Tibial nerve (tissue), 4 donors: ENCODE measurements at regions not wholly inside any gene's neighbourhood (a gene's known extent, or its start where the extent isn't known, plus 50 kb on each side); places are given as distances from the start of the nearest gene placed in this dataset.

ENCODE experiments used
- DNase-seq, 2 donors: peaks; one replicate each; pipeline ENCODE4 v3.0.0-alpha.2; 2019; ENCODE audit warnings: low spot score in 2 of 2
- H3K27ac ChIP-seq, 4 donors: fragments of 200-600 bp; sonication (generic) in 3 of 4; one replicate each; pipeline ENCODE4 v1.5.1; 2017 to 2019; ENCODE audit warnings: mild to moderate bottlenecking in 1 of 4
- H3K27me3 ChIP-seq, 2 donors: fragments of 200-600 bp; sonication (generic) in 1 of 2; one replicate each; pipeline versions ENCODE4 v1.5.1 to v1.6.0; 2017 to 2019
- H3K36me3 ChIP-seq, 3 donors: fragments of 200-600 bp; sonication (generic); one replicate each; pipeline ENCODE4 v1.5.1; 2018 to 2019
- H3K4me1 ChIP-seq, 4 donors: fragments of 200-600 bp; sonication (generic) in 3 of 4; one replicate each; pipeline ENCODE4 v1.5.1; 2017 to 2019
- H3K4me3 ChIP-seq, 4 donors: fragments of 200-600 bp; sonication (generic) in 3 of 4; one replicate each; pipeline ENCODE4 v1.5.1; 2017 to 2019; ENCODE audit warnings: mild to moderate bottlenecking in 1 of 4, moderate library complexity in 1 of 4
- H3K9me3 ChIP-seq, 4 donors: fragments of 200-600 bp; sonication (generic) in 3 of 4; one replicate each; pipeline ENCODE4 v1.5.1; 2017 to 2019
- CTCF ChIP-seq, 5 experiments: fragments of 200-600 bp in 3 of 5; fragments of 450-650 bp in 2 of 5; sonication (generic) in 3 of 5; IDR thresholded peaks; one replicate each; pipeline ENCODE4 v1.5.1; 2016 to 2019; ENCODE audit warnings: antibody characterized with exemption in 5 of 5, mild to moderate bottlenecking in 3 of 5, moderate library complexity in 2 of 5
- EP300 ChIP-seq, 2 donors: sonication (generic); formaldehyde crosslinking; IDR thresholded peaks; one replicate each; pipeline ENCODE4 v1.6.1; 2017; ENCODE audit warnings: antibody characterized with exemption in 2 of 2, mild to moderate bottlenecking in 1 of 2
- POLR2A ChIP-seq, 2 donors: fragments of 450-650 bp; IDR thresholded peaks; one replicate each; pipeline ENCODE4 v1.6.1; 2017; ENCODE audit warnings: antibody characterized with exemption in 2 of 2, mild to moderate bottlenecking in 2 of 2, moderate library complexity in 2 of 2
- WGBS, 2 donors: methylation state at CpG; one replicate each; pipeline ENCODE4 v1.1.5; 2018; 5-methylcytosine and 5-hydroxymethylcytosine counted together

DNA sequence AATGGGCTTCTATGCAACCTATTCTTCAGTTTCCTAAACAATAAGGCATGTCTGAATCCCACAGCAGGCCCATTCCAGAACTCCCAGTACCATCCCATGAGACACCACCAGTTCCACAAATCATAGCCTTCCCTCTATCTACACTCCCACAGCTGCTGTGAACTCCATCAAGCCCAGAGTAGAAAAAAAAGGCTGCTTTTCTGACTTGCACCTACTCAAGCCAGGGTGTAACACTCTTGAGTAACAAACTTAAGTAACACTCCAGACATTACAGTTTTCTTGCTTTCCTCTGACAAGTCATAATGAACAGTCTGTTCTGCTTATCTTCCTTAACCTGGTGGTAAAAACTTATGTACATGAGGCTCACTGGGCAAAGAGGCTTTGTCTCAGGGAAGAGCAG is 283.1 kb downstream of the NFKBIZ start:
- Histone ChIP-seq H3K4me1 (peaks cover 0 to 5% (median 2%) of the 10 kb centered on the region in 4 donors), H3K4me3 (no peak overlapping the region), H3K27me3 (no peaks in the 10 kb centered on the region), H3K9me3 (no peaks in the 10 kb centered on the region), H3K27ac (peak overlapping the region in 1 of 4 donors; percentile 58), H3K36me3 (no peaks in the 10 kb centered on the region)
- TF ChIP-seq EP300 (IDR thresholded peaks at IDR 0.05) (peak in 1 of 2 donors; percentile 74), CTCF (IDR thresholded peaks at IDR 0.05) (no peak)
- peak in 1 of 2 donors; percentile 30 for DNase-seq

GRCh38 chr3:102133376-102133775 is 284.1 kb downstream of the NFKBIZ start:
- H3K36me3 ChIP-seq = no peaks in the 10 kb centered on the region
- no peaks in the 10 kb centered on the region for H3K27me3 ChIP-seq
- DNase-seq = no peak
- H3K9me3 ChIP-seq = no peaks in the 10 kb centered on the region
- no peak for TF ChIP-seq POLR2A (IDR thresholded peaks at IDR 0.05)
- peak overlapping the region in 1 of 4 donors; percentile 55 for H3K27ac ChIP-seq
- H3K4me3 ChIP-seq = no peak overlapping the region
- WGBS, 2 donors = 88 to 96% methylated on average over 2 of the region's 2 CpGs
- H3K4me1 ChIP-seq = peaks cover 0 to 5% (median 2%) of the 10 kb centered on the region in 4 donors

GRCh38 chr3:102135316-102135715 is 286.0 kb downstream of the NFKBIZ start:
- no peak overlapping the region for H3K27ac ChIP-seq
- H3K36me3 ChIP-seq = no peaks in the 10 kb centered on the region
- H3K4me3 ChIP-seq = no peak overlapping the region
- WGBS, 2 donors = 70 to 81% methylated on average over 5 of the region's 5 CpGs
- no peak for TF ChIP-seq CTCF (IDR thresholded peaks at IDR 0.05)
- no peak for TF ChIP-seq EP300 (IDR thresholded peaks at IDR 0.05)
- TF ChIP-seq POLR2A (IDR thresholded peaks at IDR 0.05) = no peak
- no peaks in the 10 kb centered on the region for H3K4me1 ChIP-seq
- H3K9me3 ChIP-seq = no peaks in the 10 kb centered on the region
- H3K27me3 ChIP-seq = no peaks in the 10 kb centered on the region
- DNase-seq = no peak

GRCh38 chr3:102136183-102136582 is 286.9 kb downstream of the NFKBIZ start:
- Histone ChIP-seq H3K4me3 (no peak overlapping the region), H3K4me1 (peaks cover 0 to 3% (median 0%) of the 10 kb centered on the region in 4 donors), H3K27ac (no peak overlapping the region), H3K9me3 (no peaks in the 10 kb centered on the region), H3K27me3 (no peaks in the 10 kb centered on the region), H3K36me3 (no peaks in the 10 kb centered on the region)
- WGBS, 2 donors = 82 to 85% methylated on average over 2 of the region's 2 CpGs
- no peak for DNase-seq
- TF ChIP-seq CTCF (IDR thresholded peaks at IDR 0.05) (no peak), POLR2A (IDR thresholded peaks at IDR 0.05) (no peak), EP300 (IDR thresholded peaks at IDR 0.05) (no peak)

- TF ChIP-seq CTCF (IDR thresholded peaks at IDR 0.05) (no peak), EP300 (IDR thresholded peaks at IDR 0.05) (no peak)
- peaks cover 0 to 18% (median 0%) of the 10 kb centered on the region in 4 donors for H3K4me1 ChIP-seq
- no peaks in the 10 kb centered on the region for H3K36me3 ChIP-seq
- DNase-seq = no peak
- H3K27ac ChIP-seq = no peak overlapping the region
- no peaks in the 10 kb centered on the region for H3K9me3 ChIP-seq
- WGBS, 2 donors = 90 to 97% methylated on average over 3 of the region's 3 CpGs
- no peak overlapping the region for H3K4me3 ChIP-seq
- H3K27me3 ChIP-seq = no peaks in the 10 kb centered on the region
These were observed 290.8 kb downstream of the NFKBIZ start for GRCh38 chr3:102140116-102140515.
